Common myeloid progenitor, CD34-positive (primary cell): ENCODE measurements at regions not wholly inside any gene's neighbourhood (a gene's known extent, or its start where the extent isn't known, plus 50 kb on each side); places are given as distances from the start of the nearest gene placed in this dataset.
A peak's percentile ranks its signal among the peaks of the same experiment; 100 is the strongest.

Experiments used
- CTCF ChIA-PET: fragments of 350-600 bp; sonication (Branson Sonifier 250); formaldehyde crosslinking; loops from one replicate; lab custom pipeline; 2021; ENCODE audit warnings: antibody characterized with exemption; lab: Charles Lee
- POLR2A ChIA-PET: fragments of 350-600 bp; sonication (Branson Sonifier 250); formaldehyde crosslinking; loops from one replicate; lab custom pipeline; 2021; ENCODE audit warnings: antibody characterized with exemption; lab: Charles Lee
- DNase-seq, 3 donors: peaks; one replicate each; pipeline versions ENCODE4 v3.0.0 to v3.0.0-alpha.2; 2013
- H3K27ac ChIP-seq, 2 experiments: 1 replicate in 1 of 2; 2 replicates in 1 of 2; pipeline ENCODE4 v1.7.0; 2013; ENCODE audit warnings: inconsistent platforms in 2 of 2, low read length in 2 of 2, mild to moderate bottlenecking in 2 of 2, low read depth in 1 of 2, moderate library complexity in 1 of 2; ENCODE audit not compliant: severe bottlenecking in 2 of 2, insufficient read depth in 1 of 2, poor library complexity in 1 of 2
- H3K27me3 ChIP-seq, 5 experiments: replicated peaks in 2 of 5; 1 replicate in 3 of 5; 2 replicates in 2 of 5; pipeline versions ENCODE4 v1.6.1 to v1.7.0; 2013; ENCODE audit warnings: low read length in 4 of 5, mild to moderate bottlenecking in 2 of 5, moderate library complexity in 2 of 5, inconsistent platforms in 1 of 5; ENCODE audit not compliant: insufficient read depth in 5 of 5, control insufficient read depth in 4 of 5
- H3K36me3 ChIP-seq, 4 experiments: 1 replicate in 2 of 4; 2 replicates in 2 of 4; pipeline versions ENCODE4 v1.6.1 to v1.7.0; 2013; ENCODE audit warnings: low read length in 3 of 4, control low read depth in 1 of 4, mild to moderate bottlenecking in 1 of 4; ENCODE audit not compliant: control insufficient read depth in 4 of 4, insufficient read depth in 4 of 4
- H3K4me1 ChIP-seq, 4 experiments: 1 replicate in 3 of 4; 2 replicates in 1 of 4; pipeline versions ENCODE4 v1.6.1 to v1.7.1; 2013; ENCODE audit warnings: low read length in 3 of 4, mild to moderate bottlenecking in 3 of 4, control low read depth in 1 of 4, inconsistent platforms in 1 of 4, moderate library complexity in 1 of 4; ENCODE audit not compliant: control insufficient read depth in 4 of 4, insufficient read depth in 4 of 4; ENCODE audit errors: control extremely low read depth in 1 of 4
- H3K4me3 ChIP-seq, 7 experiments: 1 replicate in 4 of 7; 2 replicates in 3 of 7; pipeline versions ENCODE4 v1.5.1 to v1.7.0; 2013; ENCODE audit warnings: mild to moderate bottlenecking in 7 of 7, low read length in 6 of 7, moderate library complexity in 6 of 7, inconsistent platforms in 2 of 7, low read depth in 2 of 7, control low read depth in 1 of 7; ENCODE audit not compliant: insufficient read depth in 4 of 7, control insufficient read depth in 1 of 7; ENCODE audit errors: extremely low read depth in 1 of 7
- H3K9me3 ChIP-seq, 5 experiments: 1 replicate in 4 of 5; 2 replicates in 1 of 5; pipeline versions ENCODE4 v1.6.1 to v1.7.1; 2013; ENCODE audit warnings: low read length in 4 of 5, mild to moderate bottlenecking in 2 of 5, inconsistent platforms in 1 of 5, low read depth in 1 of 5, moderate library complexity in 1 of 5; ENCODE audit not compliant: control insufficient read depth in 4 of 5, insufficient read depth in 2 of 5; ENCODE audit errors: control extremely low read depth in 1 of 5
- WGBS: methylation state at CpG from one replicate; pipeline ENCODE4 v1.1.5; 2013; ENCODE audit not compliant: insufficient coverage; 5-methylcytosine and 5-hydroxymethylcytosine counted together

- ChIA-PET CTCF (interaction anchor here (1.7 kb wide), 1 partner anchor 34 kb away, joined by 9 read pairs; no protein-coding TSS in a partner anchor), POLR2A (no interaction called here)
- H3K27me3 ChIP-seq, result peaks cover 14 to 75% (median 42%) of the 10 kb centered on the region in 5 experiments
- H3K4me3 ChIP-seq, result peak overlapping the region in 3 of 7 experiments; percentile 77 to 85 (median 84)
- no peaks in the 10 kb centered on the region for H3K36me3 ChIP-seq
- peaks cover 6 to 30% (median 15%) of the 10 kb centered on the region in 4 experiments for H3K4me1 ChIP-seq
- WGBS, result 41% methylated on average over 6 of the region's 12 CpGs
- H3K9me3 ChIP-seq, result no peaks in the 10 kb centered on the region
- DNase-seq, result no peak
- no peak overlapping the region for H3K27ac ChIP-seq
These were observed 106.5 kb upstream of the KCTD1 start for GRCh38 chr18:26654616-26655524.

GRCh38 chr18:26653943-26654615, 105.7 kb upstream of the KCTD1 start:
- Histone ChIP-seq H3K27me3 (peaks cover 16 to 72% (median 40%) of the 10 kb centered on the region in 5 experiments), H3K27ac (no peak overlapping the region), H3K9me3 (no peaks in the 10 kb centered on the region), H3K4me1 (peaks cover 6 to 30% (median 15%) of the 10 kb centered on the region in 4 experiments), H3K4me3 (no peak overlapping the region), H3K36me3 (no peaks in the 10 kb centered on the region)
- WGBS, result no CpG with 5 or more reads among the region's 5 CpGs
- ChIA-PET POLR2A (no interaction called here), CTCF (interaction anchor here (0.6 to 1.7 kb wide), 3 partner anchors 9 to 33 kb away, joined by 3 to 9 read pairs (median 3); no protein-coding TSS in a partner anchor)
- DNase-seq, result no peak

- Histone ChIP-seq H3K4me1 (peaks cover 1 to 17% (median 11%) of the 10 kb centered on the region in 4 experiments), H3K9me3 (no peaks in the 10 kb centered on the region), H3K36me3 (no peaks in the 10 kb centered on the region), H3K27me3 (peaks cover 13 to 59% (median 37%) of the 10 kb centered on the region in 5 experiments), H3K27ac (no peak overlapping the region), H3K4me3 (no peak overlapping the region)
- DNase-seq, result no peak
- POLR2A ChIA-PET, result no interaction called here
- 98% methylated on average over 6 of the region's 6 CpGs for WGBS
- CTCF ChIA-PET, result interaction anchor here (1.1 to 2.5 kb wide), 5 partner anchors 13 to 42 kb away, joined by 3 to 7 read pairs (median 3); no protein-coding TSS in a partner anchor
These were observed 104.1 kb upstream of the KCTD1 start for GRCh38 chr18:26652501-26652900.

- WGBS, result 73% methylated on average over 6 of the region's 6 CpGs
- Histone ChIP-seq H3K27ac (no peak overlapping the region), H3K27me3 (peaks cover 13 to 59% (median 35%) of the 10 kb centered on the region in 5 experiments), H3K36me3 (no peaks in the 10 kb centered on the region), H3K4me1 (peaks cover 0 to 4% (median 2%) of the 10 kb centered on the region in 4 experiments), H3K4me3 (no peak overlapping the region), H3K9me3 (no peaks in the 10 kb centered on the region)
- DNase-seq, result no peak
- ChIA-PET CTCF (interaction anchor here (0.7 to 1.9 kb wide), 4 partner anchors 30 to 314 kb away, joined by 3 to 9 read pairs (median 3); no protein-coding TSS in a partner anchor), POLR2A (no interaction called here)
These were observed 102.2 kb upstream of the KCTD1 start for GRCh38 chr18:26650310-26651268.

GRCh38 chr18:26649193-26649543, 100.8 kb upstream of the KCTD1 start:
- H3K36me3 ChIP-seq, result no peaks in the 10 kb centered on the region
- no peaks in the 10 kb centered on the region for H3K4me1 ChIP-seq
- WGBS, result 43% methylated on average over 3 of the region's 6 CpGs
- ChIA-PET CTCF (interaction anchor here (0.6 to 1.9 kb wide), 6 partner anchors 23 to 120 kb away, joined by 3 to 9 read pairs (median 4); no protein-coding TSS in a partner anchor), POLR2A (no interaction called here)
- no peak overlapping the region for H3K27ac ChIP-seq
- DNase-seq, result peak in 2 of 3 donors; percentile 21 to 52
- no peak overlapping the region for H3K4me3 ChIP-seq
- H3K9me3 ChIP-seq, result no peaks in the 10 kb centered on the region
- H3K27me3 ChIP-seq, result peaks cover 4 to 59% (median 32%) of the 10 kb centered on the region in 5 experiments

- H3K27ac ChIP-seq, result no peak overlapping the region
- whole genome bisulfite sequencing, result 71% methylated on average over 2 of the region's 6 CpGs
- CTCF ChIA-PET, result interaction anchor here (0.6 to 1.9 kb wide), 6 partner anchors 22 to 121 kb away, joined by 3 to 9 read pairs (median 4); no protein-coding TSS in a partner anchor
- H3K27me3 ChIP-seq, result peaks cover 0 to 59% (median 29%) of the 10 kb centered on the region in 5 experiments
- no peaks in the 10 kb centered on the region for H3K4me1 ChIP-seq
- H3K4me3 ChIP-seq, result no peak overlapping the region
- no peaks in the 10 kb centered on the region for H3K9me3 ChIP-seq
- POLR2A ChIA-PET, result no interaction called here
- no peaks in the 10 kb centered on the region for H3K36me3 ChIP-seq
- DNase-seq, result peak in 2 of 3 donors; percentile 24 to 30
These were observed 100.3 kb upstream of the KCTD1 start for GRCh38 chr18:26648509-26649192.
